ENCODE measurements at regions not wholly inside any gene's neighbourhood (a gene's known extent, or its start where the extent isn't known, plus 50 kb on each side); places are given as distances from the start of the nearest gene placed in this dataset.

DNA sequence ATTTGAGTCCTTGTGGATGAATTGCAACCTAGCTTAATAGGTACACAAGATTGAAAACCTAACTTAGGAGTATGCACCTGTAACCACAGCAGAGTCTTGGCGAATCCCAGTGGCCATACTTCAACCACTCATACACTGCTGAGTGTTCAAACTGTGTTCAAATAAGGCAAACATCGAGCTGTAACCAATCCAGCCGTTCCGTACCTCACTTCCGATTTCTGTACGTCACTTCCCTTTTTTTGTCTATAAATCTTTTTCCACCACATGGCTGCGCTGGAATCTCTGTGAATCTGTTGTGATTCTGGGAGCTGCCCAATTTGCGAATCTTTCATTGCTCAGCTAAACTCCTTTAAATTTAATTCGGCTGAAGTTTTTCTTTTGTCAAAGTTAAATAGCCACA lies 190.6 kb downstream of the MAF start (continued):
- TF ChIP-seq RXRA (IDR thresholded peaks at IDR 0.05; ENCODE audit: insufficient read depth, low read depth, low read length) (no peak), SP1 (IDR thresholded peaks at IDR 0.05; ENCODE audit: low read depth, low read length) (no peak), CHD1 (IDR thresholded peaks at IDR 0.05; ENCODE audit: low read depth, low read length) (no peak), SUZ12 (IDR thresholded peaks at IDR 0.05; ENCODE audit: low read length) (no peak), POLR2AphosphoS5 (IDR thresholded peaks at IDR 0.05; ENCODE audit: low read depth, low read length) (no peak)

All from H1 (cell line).